OCI-LY1 (cell line): ENCODE measurements at regions not wholly inside any gene's neighbourhood (a gene's known extent, or its start where the extent isn't known, plus 50 kb on each side); places are given as distances from the start of the nearest gene placed in this dataset.

ENCODE experiments used
- H2AFZ ChIP-seq: fragments of 200-600 bp; sonication (generic), shearing (Covaris generic); 2 replicates; pipeline ENCODE4 v1.6.0; 2014; ENCODE audit warnings: antibody characterized with exemption, mild to moderate bottlenecking, low read length
- H3F3A ChIP-seq: fragments of 200-600 bp; sonication (generic), shearing (Covaris generic); 2 replicates; pipeline ENCODE4 v1.6.0; 2014; ENCODE audit warnings: mild to moderate bottlenecking, antibody characterized with exemption, low read length, moderate library complexity; ENCODE audit not compliant: insufficient read depth
- H3K27ac ChIP-seq: fragments of 200-600 bp; sonication (generic); 2 replicates; pipeline ENCODE4 v1.5.1; 2014; ENCODE audit warnings: low read length, mixed run types, mild to moderate bottlenecking, low read depth; ENCODE audit not compliant: poor library complexity, severe bottlenecking
- H3K27me3 ChIP-seq: fragments of 200-600 bp; sonication (generic); 2 replicates; pipeline ENCODE4 v1.6.0; 2014; ENCODE audit warnings: antibody characterized with exemption, mild to moderate bottlenecking, low read length, moderate library complexity; ENCODE audit not compliant: insufficient read depth
- H3K36me3 ChIP-seq: fragments of 200-600 bp; sonication (generic); 2 replicates; pipeline ENCODE4 v1.6.1; 2014; ENCODE audit warnings: mild to moderate bottlenecking, antibody characterized with exemption, low read length, moderate library complexity, mixed read lengths; ENCODE audit not compliant: insufficient read depth
- H3K4me1 ChIP-seq: fragments of 200-600 bp; sonication (generic); 2 replicates; pipeline ENCODE4 v1.5.1; 2014; ENCODE audit warnings: mild to moderate bottlenecking, low read length, moderate library complexity; ENCODE audit not compliant: insufficient read depth, severe bottlenecking
- H3K4me2 ChIP-seq: fragments of 200-600 bp; sonication (generic), shearing (Covaris generic); 2 replicates; pipeline ENCODE4 v1.6.1; 2014; ENCODE audit warnings: low read length
- H3K4me3 ChIP-seq: fragments of 200-600 bp; sonication (generic); 2 replicates; pipeline ENCODE4 v1.5.1; 2014; ENCODE audit warnings: low read length, low read depth, mild to moderate bottlenecking, mixed read lengths; ENCODE audit not compliant: poor library complexity, severe bottlenecking
- H3K79me2 ChIP-seq: fragments of 200-600 bp; shearing (Covaris generic); 2 replicates; pipeline ENCODE4 v1.6.1; 2016; ENCODE audit warnings: mixed run types, low read length, mixed read lengths; ENCODE audit not compliant: insufficient read depth
- H3K9ac ChIP-seq: fragments of 200-600 bp; sonication (generic), shearing (Covaris generic); 2 replicates; pipeline ENCODE4 v1.6.1; 2014; ENCODE audit warnings: mild to moderate bottlenecking, low read length, mixed read lengths
- H3K9me2 ChIP-seq: fragments of 200-600 bp; sonication (generic), shearing (Covaris generic); 2 replicates; pipeline ENCODE4 v1.6.1; 2014; ENCODE audit warnings: low read depth, mild to moderate bottlenecking, low read length, mixed read lengths
- H3K9me3 ChIP-seq: fragments of 200-600 bp; shearing (Covaris generic); 2 replicates; pipeline ENCODE4 v1.6.1; 2014; ENCODE audit warnings: low read length, mixed read lengths
- H4K20me1 ChIP-seq: fragments of 200-600 bp; sonication (generic), shearing (Covaris generic); 2 replicates; pipeline ENCODE4 v1.6.0; 2016; ENCODE audit warnings: mild to moderate bottlenecking, low read length; ENCODE audit not compliant: insufficient read depth
- CTCF ChIP-seq: fragments of 200-600 bp; sonication (generic), shearing (Covaris generic); IDR thresholded peaks from 2 replicates; pipeline ENCODE4 v1.5.1; 2017; ENCODE audit warnings: mild to moderate bottlenecking, antibody characterized with exemption, low read length, moderate library complexity, mixed read lengths
- EZH2 ChIP-seq: fragments of 200-600 bp; sonication (generic), shearing (Covaris generic); IDR thresholded peaks from 2 replicates; pipeline ENCODE4 v1.8.0; 2017; ENCODE audit warnings: borderline replicate concordance, mixed run types, mild to moderate bottlenecking, antibody characterized with exemption, low read length, moderate library complexity, mixed read lengths

- Histone ChIP-seq H3K79me2 (no peaks in the 10 kb centered on the region), H3K27ac (no peak overlapping the region), H3K4me3 (no peak overlapping the region), H3K36me3 (no peaks in the 10 kb centered on the region), H3K4me2 (no peak overlapping the region), H3K9me3 (no peaks in the 10 kb centered on the region), H3K9ac (no peak overlapping the region), H3K27me3 (no peaks in the 10 kb centered on the region), H3F3A (no peaks in the 10 kb centered on the region), H3K4me1 (no peaks in the 10 kb centered on the region), H3K9me2 (no peaks in the 10 kb centered on the region), H4K20me1 (no peaks in the 10 kb centered on the region), H2AFZ (no peak overlapping the region)
- TF ChIP-seq CTCF, result no peak
- no peak for TF ChIP-seq EZH2
Measured at GRCh38 chr3:791442-791841, 301.4 kb upstream of the CNTN6 start.

GRCh38 chr3:792630-793029, 300.2 kb upstream of the CNTN6 start:
- Histone ChIP-seq H3K4me2 (no peak overlapping the region), H3K4me1 (no peaks in the 10 kb centered on the region), H3K27ac (no peak overlapping the region), H3K4me3 (no peak overlapping the region), H4K20me1 (no peaks in the 10 kb centered on the region), H3F3A (no peaks in the 10 kb centered on the region), H3K9me2 (no peaks in the 10 kb centered on the region), H3K36me3 (no peaks in the 10 kb centered on the region), H3K9me3 (no peaks in the 10 kb centered on the region), H3K79me2 (no peaks in the 10 kb centered on the region), H2AFZ (no peak overlapping the region), H3K9ac (no peak overlapping the region), H3K27me3 (no peaks in the 10 kb centered on the region)
- TF ChIP-seq EZH2, result no peak
- no peak for TF ChIP-seq CTCF

GRCh38 chr3:804211-804610, 288.6 kb upstream of the CNTN6 start:
- H3F3A ChIP-seq, result no peaks in the 10 kb centered on the region
- no peak for TF ChIP-seq CTCF
- TF ChIP-seq EZH2, result no peak

More at GRCh38 chr3:804211-804610, 288.6 kb upstream of the CNTN6 start:
- Histone ChIP-seq H3K4me3 (no peak overlapping the region), H3K36me3 (no peaks in the 10 kb centered on the region), H2AFZ (no peak overlapping the region), H3K9me2 (no peaks in the 10 kb centered on the region), H3K9ac (no peak overlapping the region), H3K79me2 (no peaks in the 10 kb centered on the region), H4K20me1 (no peaks in the 10 kb centered on the region), H3K4me2 (no peak overlapping the region), H3K9me3 (no peaks in the 10 kb centered on the region), H3K27ac (no peak overlapping the region), H3K27me3 (no peaks in the 10 kb centered on the region), H3K4me1 (no peaks in the 10 kb centered on the region)
